ENCODE measurements at regions not wholly inside any gene's neighbourhood (a gene's known extent, or its start where the extent isn't known, plus 50 kb on each side); places are given as distances from the start of the nearest gene placed in this dataset.

DNA sequence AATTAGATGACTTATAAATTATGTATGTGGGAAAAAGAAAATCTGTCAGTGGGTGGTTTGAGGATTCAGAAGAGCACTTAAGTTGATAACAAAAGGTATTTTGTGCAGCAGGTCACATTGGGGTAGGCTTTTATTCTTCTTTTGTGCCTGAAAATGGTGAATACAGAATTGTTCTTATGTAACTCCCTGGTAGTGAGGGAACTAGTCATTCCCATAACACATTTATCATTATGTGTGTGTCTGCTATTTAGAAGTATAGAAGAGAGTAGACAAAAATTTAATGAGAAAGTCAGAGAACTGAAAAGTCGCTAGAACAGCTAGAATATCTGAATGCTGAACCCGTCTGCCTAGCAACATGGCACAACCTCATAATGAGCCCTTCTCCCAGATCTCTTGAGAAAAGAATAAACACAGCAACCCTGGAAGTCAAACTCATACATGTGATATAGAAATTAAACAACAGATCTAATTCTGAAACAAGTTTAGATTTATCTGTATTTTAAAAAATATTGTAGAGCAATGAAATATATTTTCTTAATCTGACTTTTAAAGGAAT, 111.8 kb upstream of the EDNRB start:
- no peak for DNase-seq (ENCODE audit: extremely low read depth, low read depth, low spot score)

DNA sequence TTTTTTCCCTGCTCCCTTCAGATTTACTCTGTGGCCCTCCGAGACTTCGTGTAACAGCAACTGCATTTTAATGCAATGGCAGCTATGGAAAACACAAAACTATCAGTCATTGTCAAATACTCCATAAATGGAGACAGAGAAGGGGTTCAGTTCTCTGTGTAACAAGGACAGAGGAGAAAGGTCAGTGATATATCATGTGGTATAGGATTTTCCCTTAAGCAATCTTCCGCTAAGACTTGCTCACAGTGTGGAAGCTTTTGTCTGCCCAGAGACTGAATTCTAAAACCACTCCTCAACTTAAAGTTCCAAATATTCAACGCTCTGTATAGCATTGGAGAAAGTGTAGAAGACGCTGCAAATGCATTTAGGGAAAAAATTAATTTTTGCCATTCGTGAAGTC, 111.3 kb upstream of the EDNRB start:
- no peak for DNase-seq (ENCODE audit: extremely low read depth, low read depth, low spot score)

GRCh38 chr13:78028960-78029359, 110.3 kb upstream of the EDNRB start:
- no peak for DNase-seq (ENCODE audit: extremely low read depth, low read depth, low spot score)

DNA sequence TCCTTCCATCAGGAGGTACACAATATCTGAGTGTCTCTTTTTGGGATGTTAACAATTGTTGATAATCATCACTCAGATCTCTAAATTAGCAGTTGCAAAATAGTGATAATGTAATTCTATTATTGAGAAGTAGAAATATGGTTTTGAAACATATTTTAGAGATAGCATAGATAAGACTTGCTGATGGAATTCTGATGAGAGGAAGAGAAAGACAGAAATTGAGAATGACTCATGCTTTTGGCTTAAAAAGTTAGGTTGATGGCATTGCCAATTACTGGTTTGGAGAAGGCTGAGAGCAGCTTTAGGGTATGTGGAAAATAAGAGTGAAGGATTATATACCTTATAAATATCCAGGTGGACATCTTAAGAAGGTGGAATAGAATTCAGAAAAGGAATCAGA, 106.4 kb upstream of the EDNRB start:
- no peak for DNase-seq (ENCODE audit: extremely low read depth, low read depth, low spot score)

DNA sequence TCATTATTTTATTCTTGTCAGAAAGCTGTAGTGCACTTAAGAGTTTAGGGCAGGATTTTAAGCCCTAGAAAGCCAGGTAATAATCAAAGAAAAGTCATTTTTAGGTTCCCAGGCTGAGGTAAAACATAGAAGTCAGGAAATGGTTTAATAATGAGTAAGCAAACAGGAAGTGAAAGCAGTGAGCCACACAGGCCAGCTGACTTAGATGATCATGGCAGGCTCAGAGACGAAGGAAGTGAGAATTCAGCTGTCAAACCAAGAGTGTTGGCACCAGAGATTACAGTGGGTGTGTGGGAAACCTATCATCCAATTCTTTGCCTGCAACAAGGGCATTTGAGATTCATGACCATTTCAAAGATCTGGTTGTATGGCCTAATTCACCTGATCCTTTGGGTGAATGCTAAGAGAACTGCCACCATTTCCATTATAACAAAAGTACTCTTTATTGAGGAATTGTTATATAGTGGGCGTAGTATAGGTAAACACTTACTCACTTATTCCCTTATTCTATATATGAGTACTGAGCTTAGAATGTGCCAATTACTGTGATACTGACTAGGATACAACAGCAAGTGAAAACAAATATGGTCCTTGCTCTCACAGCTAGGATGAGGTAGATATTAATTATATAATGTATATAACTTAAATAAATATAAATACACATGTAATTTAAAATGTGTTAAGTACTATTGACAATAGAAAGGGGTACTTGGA, 103.7 kb upstream of the EDNRB start:
- peak; percentile 91 for DNase-seq (ENCODE audit: extremely low read depth, low read depth, low spot score)

- no peak for DNase-seq (ENCODE audit: extremely low read depth, low read depth, low spot score)
Measured at GRCh38 chr13:78020861-78021260, 102.2 kb upstream of the EDNRB start.

- DNase-seq (ENCODE audit: extremely low read depth, low read depth, low spot score), result no peak
Measured at GRCh38 chr13:78015782-78016181, 97.2 kb upstream of the EDNRB start.

DNA sequence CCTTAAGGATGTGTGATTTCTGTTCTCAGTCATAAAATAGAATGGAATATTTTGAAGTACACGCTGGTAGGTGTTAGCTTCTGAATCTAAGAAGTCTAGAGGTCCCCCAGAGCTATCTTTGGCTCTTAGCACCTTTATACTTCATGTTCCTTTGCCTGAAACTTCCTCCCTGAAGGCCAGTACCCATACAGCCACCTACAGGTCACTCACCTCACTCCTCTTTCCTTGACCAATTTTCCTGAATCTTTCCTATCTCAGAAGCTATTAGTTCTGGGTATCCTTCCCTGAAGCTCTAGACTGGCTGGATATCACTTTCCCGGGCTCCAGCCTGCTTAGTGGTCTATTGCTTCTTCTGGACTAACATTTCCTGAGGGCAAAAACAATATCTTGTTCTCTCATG, 93.4 kb upstream of the EDNRB start:
- no peak for DNase-seq (ENCODE audit: extremely low read depth, low read depth, low spot score)

- no peak for DNase-seq (ENCODE audit: extremely low read depth, low read depth, low spot score)
Measured at GRCh38 chr13:78004821-78005220, 86.2 kb upstream of the EDNRB start.

DNA sequence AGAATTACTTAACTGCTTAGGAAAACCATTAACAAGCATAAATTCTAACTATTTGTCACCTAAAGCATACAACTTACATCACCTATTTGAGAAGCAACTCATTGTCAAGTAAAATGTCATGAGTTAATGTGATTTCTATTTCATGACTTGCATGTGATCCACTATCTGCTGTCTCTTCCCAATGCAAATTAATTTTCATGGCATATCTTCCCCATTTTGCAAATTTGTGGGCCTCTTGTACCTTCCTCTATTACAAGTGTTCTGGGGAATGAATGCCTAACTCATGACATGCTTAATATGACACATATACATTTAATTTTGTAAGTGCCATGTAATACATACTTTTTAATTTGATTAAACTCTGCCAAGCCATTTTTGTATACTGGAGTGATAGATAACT, 81.1 kb upstream of the EDNRB start:
- DNase-seq (ENCODE audit: extremely low read depth, low read depth, low spot score), result no peak

- no peak for DNase-seq (ENCODE audit: extremely low read depth, low read depth, low spot score)
Measured at GRCh38 chr13:77994166-77994565, 75.5 kb upstream of the EDNRB start.

GRCh38 chr13:77991003-77991402, 72.4 kb upstream of the EDNRB start:
- no peak for DNase-seq (ENCODE audit: extremely low read depth, low read depth, low spot score)

GRCh38 chr13:77989281-77989680, 70.7 kb upstream of the EDNRB start:
- DNase-seq (ENCODE audit: extremely low read depth, low read depth, low spot score), result no peak

GRCh38 chr13:77988355-77988754, 69.7 kb upstream of the EDNRB start:
- DNase-seq (ENCODE audit: extremely low read depth, low read depth, low spot score), result no peak

GRCh38 chr13:77986713-77987112, 68.1 kb upstream of the EDNRB start:
- no peak for DNase-seq (ENCODE audit: extremely low read depth, low read depth, low spot score)

- DNase-seq (ENCODE audit: extremely low read depth, low read depth, low spot score), result no peak
Measured at GRCh38 chr13:77985866-77986636, 67.4 kb upstream of the EDNRB start.

GRCh38 chr13:77981281-77981881, 62.8 kb upstream of the EDNRB start:
- no peak for DNase-seq (ENCODE audit: extremely low read depth, low read depth, low spot score)

DNA sequence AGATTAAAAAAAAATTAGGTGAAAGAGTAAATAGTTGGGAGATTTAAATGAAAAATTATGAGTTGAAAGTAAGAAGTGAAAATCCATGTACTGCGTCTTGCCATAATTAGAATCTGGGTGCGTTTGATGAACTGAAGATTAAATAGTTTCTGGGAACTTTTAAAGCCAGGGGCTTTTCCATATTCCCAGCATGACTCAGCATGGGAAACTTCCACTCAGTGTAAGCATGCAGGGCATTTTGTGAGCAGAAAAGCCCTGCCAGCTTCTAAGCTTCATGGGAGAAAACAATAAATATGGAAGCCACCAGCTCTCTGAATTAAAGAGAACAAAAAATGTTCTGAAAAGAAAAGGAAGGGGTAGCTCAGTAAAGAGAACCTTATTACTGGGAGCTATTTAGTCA, 62.0 kb upstream of the EDNRB start:
- peak; percentile 48 for DNase-seq (ENCODE audit: extremely low read depth, low read depth, low spot score)

GRCh38 chr13:77979721-77980385, 61.2 kb upstream of the EDNRB start:
- no peak for DNase-seq (ENCODE audit: extremely low read depth, low read depth, low spot score)

GRCh38 chr13:77975358-77976042, 56.9 kb upstream of the EDNRB start:
- DNase-seq (ENCODE audit: extremely low read depth, low read depth, low spot score), result no peak

DNA sequence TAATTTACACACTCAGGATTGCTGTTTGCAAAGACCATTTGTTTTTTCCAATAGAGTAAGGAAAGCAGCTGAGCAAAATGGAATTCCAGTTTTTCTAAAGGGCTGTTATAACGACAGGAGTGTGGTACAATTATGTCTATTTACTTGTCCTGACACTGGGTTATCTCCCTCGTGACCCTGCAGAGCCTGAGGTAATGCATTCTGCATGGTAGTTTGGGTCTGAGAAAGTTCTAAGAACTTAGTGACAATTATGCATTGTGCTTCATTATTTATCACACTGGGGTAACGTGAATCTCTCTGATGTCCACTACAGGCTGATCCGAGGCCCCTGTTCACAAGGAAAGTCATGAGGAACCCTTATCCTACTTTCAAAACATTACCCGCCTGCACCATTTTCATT, 50.7 kb upstream of the EDNRB start:
- DNase-seq (ENCODE audit: extremely low read depth, low read depth, low spot score), result no peak

All from glomerular endothelial cell (primary cell).